ENCODE measurements at regions not wholly inside any gene's neighbourhood (a gene's known extent, or its start where the extent isn't known, plus 50 kb on each side); places are given as distances from the start of the nearest gene placed in this dataset.

GRCh38 chr12:115401761-115402160, 717.8 kb upstream of the TBX3 start:
- TF ChIP-seq POLR2A (IDR thresholded peaks at IDR 0.05; ENCODE audit: low read length) (no peak), GATA1 (IDR thresholded peaks at IDR 0.05; ENCODE audit: low read depth, low read length) (no peak)

Measured in erythroblast (primary cell).